ENCODE measurements at regions not wholly inside any gene's neighbourhood (a gene's known extent, or its start where the extent isn't known, plus 50 kb on each side); places are given as distances from the start of the nearest gene placed in this dataset.

- H3K4me1 ChIP-seq (ENCODE audit: control insufficient read depth, insufficient read depth, low read length), result no peaks in the 10 kb centered on the region
- CTCF ChIA-PET, result interaction anchor here (0.6 kb wide), 1 partner anchor 31 kb away, joined by 4 read pairs; no protein-coding TSS in a partner anchor
- TF ChIP-seq CTCF (IDR thresholded peaks at IDR 0.05), result no peak
- H3K27me3 ChIP-seq (ENCODE audit: control insufficient read depth, insufficient read depth, low read length), result peaks cover 3% of the 10 kb centered on the region; the same call in 1 of the 2 replicates
- BruUV-seq (replicated peaks), result no TSS peak
- POLR2A ChIA-PET, result no interaction called here
- intact Hi-C loops (cut with micrococcal nuclease; ENCODE audit: unreplicated experiment), result loop anchor here (10.0 kb wide), 1 partner anchor 195 kb away; no protein-coding TSS in a partner anchor
- H3K9me3 ChIP-seq (ENCODE audit: control insufficient read depth, insufficient read depth, low read depth, low read length), result no peaks in the 10 kb centered on the region
- no peak overlapping the region for H3K4me3 ChIP-seq (ENCODE audit: low read depth in 2 of 2, low read length in 2 of 2)
- H3K27ac ChIP-seq (ENCODE audit: low read length), result no peak overlapping the region
- ATAC-seq, result no peak
- H3K36me3 ChIP-seq (ENCODE audit: control insufficient read depth, insufficient read depth, low read length), result no peaks in the 10 kb centered on the region
- in situ Hi-C loops (cut with HindIII; ENCODE audit: low pct_unique_long_range_greater_than_20kb, low sequenced_read_pairs), result no loop called here
- no peak for DNase-seq (ENCODE audit: low read depth, low spot score)
Measured at GRCh38 chr2:217710211-217710765, 292.5 kb downstream of the TNS1 start.

- Histone ChIP-seq H3K4me3 (ENCODE audit: low read depth in 2 of 2, low read length in 2 of 2) (no peak overlapping the region), H3K4me1 (ENCODE audit: control insufficient read depth, insufficient read depth, low read length) (no peaks in the 10 kb centered on the region), H3K9me3 (ENCODE audit: control insufficient read depth, insufficient read depth, low read depth, low read length) (no peaks in the 10 kb centered on the region), H3K27me3 (ENCODE audit: control insufficient read depth, insufficient read depth, low read length) (peaks cover 3% of the 10 kb centered on the region; the same call in 1 of the 2 replicates), H3K27ac (ENCODE audit: low read length) (no peak overlapping the region), H3K36me3 (ENCODE audit: control insufficient read depth, insufficient read depth, low read length) (no peaks in the 10 kb centered on the region)
- BruUV-seq (replicated peaks), result no TSS peak
- ChIA-PET CTCF (no interaction called here), POLR2A (no interaction called here)
- TF ChIP-seq SIN3A (IDR thresholded peaks at IDR 0.05; ENCODE audit: borderline replicate concordance, insufficient read depth, low read depth, low read length) (no peak), POLR2AphosphoS5 (IDR thresholded peaks at IDR 0.05; ENCODE audit: low read depth, low read length) (no peak), REST (IDR thresholded peaks at IDR 0.05; ENCODE audit: insufficient read depth in 1 of 2, low read depth in 2 of 2, low read length in 1 of 2) (no peak), CTCF (IDR thresholded peaks at IDR 0.05) (no peak), TCF7L2 (IDR thresholded peaks at IDR 0.05; ENCODE audit: low read depth, low read length) (no peak)
- ATAC-seq, result no peak
- in situ Hi-C loops (cut with HindIII; ENCODE audit: low pct_unique_long_range_greater_than_20kb, low sequenced_read_pairs) (no loop called here), intact Hi-C loops (cut with micrococcal nuclease; ENCODE audit: unreplicated experiment) (loop anchor here (10.0 kb wide), 1 partner anchor 195 kb away; no protein-coding TSS in a partner anchor)
- DNase-seq (ENCODE audit: low read depth, low spot score), result no peak
Measured at GRCh38 chr2:217709478-217710210, 293.2 kb downstream of the TNS1 start.

All from Panc1 (cell line).